SK-N-SH treated with all-trans-retinoic acid at 6 μM for 48 hours (cell line): ENCODE measurements at regions not wholly inside any gene's neighbourhood (a gene's known extent, or its start where the extent isn't known, plus 50 kb on each side); places are given as distances from the start of the nearest gene placed in this dataset.

ENCODE experiments used
- ATAC-seq: fragments of 200-7000 bp; cut with Tn5 transposase; 3 replicates; pipeline ENCODE4 v1.9.1; 2020; ENCODE audit warnings: mild to moderate bottlenecking, moderate library complexity
- ARNTL ChIP-seq: fragments of 450-650 bp; formaldehyde crosslinking; IDR thresholded peaks from 2 replicates; pipeline ENCODE4 v1.5.0; 2020; ENCODE audit warnings: low read depth, mild to moderate bottlenecking, moderate library complexity, borderline replicate concordance
- BACH2 ChIP-seq: fragments of 250-450 bp; sonication (Bioruptor Pico); IDR thresholded peaks from 2 replicates; pipeline ENCODE4 v1.9.0; 2021; ENCODE audit warnings: mild to moderate bottlenecking, borderline replicate concordance
- CREB5 ChIP-seq: fragments of 250-450 bp; sonication (Bioruptor Pico); IDR thresholded peaks from 2 replicates; pipeline ENCODE4 v1.5.1; 2020; ENCODE audit warnings: low read depth, mild to moderate bottlenecking, moderate library complexity
- CSRNP3 ChIP-seq: fragments of 250-450 bp; sonication (Bioruptor Pico); IDR thresholded peaks from 2 replicates; pipeline ENCODE4 v1.5.1; 2021; ENCODE audit warnings: mild to moderate bottlenecking, moderate library complexity
- GLIS3 ChIP-seq: fragments of 250-450 bp; sonication (Bioruptor Pico); IDR thresholded peaks from 2 replicates; pipeline ENCODE4 v1.5.0; 2020; ENCODE audit warnings: mild to moderate bottlenecking, moderate library complexity
- ISL1 ChIP-seq: fragments of 250-450 bp; sonication (Bioruptor Pico); IDR thresholded peaks from 2 replicates; pipeline ENCODE4 v2.1.2; 2022; ENCODE audit warnings: mild to moderate bottlenecking, moderate library complexity
- PATZ1 ChIP-seq: fragments of 250-450 bp; sonication (Bioruptor Pico); IDR thresholded peaks from 2 replicates; pipeline ENCODE4 v1.8.0; 2020; ENCODE audit warnings: mild to moderate bottlenecking, moderate library complexity, borderline replicate concordance
- POU6F1 ChIP-seq: fragments of 250-450 bp; sonication (Bioruptor Pico); IDR thresholded peaks from 2 replicates; pipeline ENCODE4 v1.8.0; 2021; ENCODE audit warnings: low read depth, mild to moderate bottlenecking, moderate library complexity, borderline replicate concordance
- PPARA ChIP-seq: fragments of 250-450 bp; sonication (Bioruptor Pico); IDR thresholded peaks from 2 replicates; pipeline ENCODE4 v1.5.0; 2020; ENCODE audit warnings: mild to moderate bottlenecking, borderline replicate concordance
- RARB ChIP-seq: fragments of 250-450 bp; sonication (Bioruptor Pico); IDR thresholded peaks from 2 replicates; pipeline ENCODE4 v1.8.0; 2021; ENCODE audit warnings: mild to moderate bottlenecking, moderate library complexity
- TCF4 ChIP-seq: fragments of 250-450 bp; sonication (Bioruptor Pico); IDR thresholded peaks from 2 replicates; pipeline ENCODE4 v1.8.0; 2021; ENCODE audit warnings: mild to moderate bottlenecking, moderate library complexity, borderline replicate concordance
- TOX ChIP-seq: fragments of 250-450 bp; sonication (Bioruptor Pico); IDR thresholded peaks from 2 replicates; pipeline ENCODE4 v1.8.0; 2021; ENCODE audit warnings: mild to moderate bottlenecking, moderate library complexity, borderline replicate concordance
- TSHZ2 ChIP-seq: fragments of 250-450 bp; sonication (Bioruptor Pico); IDR thresholded peaks from 2 replicates; pipeline ENCODE4 v1.5.0; 2020; ENCODE audit warnings: mild to moderate bottlenecking, moderate library complexity
- ZC3H10 ChIP-seq: fragments of 250-450 bp; sonication (Bioruptor Pico); IDR thresholded peaks from 2 replicates; pipeline ENCODE4 v1.5.1; 2021; ENCODE audit warnings: mild to moderate bottlenecking, moderate library complexity
- ZFP3 ChIP-seq: fragments of 250-450 bp; sonication (Bioruptor Pico); IDR thresholded peaks from 2 replicates; pipeline ENCODE4 v1.5.0; 2020; ENCODE audit warnings: mild to moderate bottlenecking, moderate library complexity
- ZFP30 ChIP-seq: fragments of 450-650 bp; formaldehyde crosslinking; IDR thresholded peaks from 2 replicates; pipeline ENCODE4 v1.5.0; 2022; ENCODE audit warnings: mild to moderate bottlenecking, moderate library complexity
- ZNF565 ChIP-seq: fragments of 450-650 bp; formaldehyde crosslinking; conservative IDR thresholded peaks from 2 replicates; pipeline ENCODE4 v1.5.0; 2020; ENCODE audit warnings: low read depth, mild to moderate bottlenecking, moderate library complexity
- ZNF70 ChIP-seq: fragments of 450-650 bp; formaldehyde crosslinking; IDR thresholded peaks from 2 replicates; pipeline ENCODE4 v1.5.0; 2020; ENCODE audit warnings: mild to moderate bottlenecking, moderate library complexity

GRCh38 chr1:105101261-105101660, 1351.6 kb downstream of the AMY1C start (continued):
- TF ChIP-seq ARNTL (no peak), TOX (CRISPR knock-in tag) (no peak), PPARA (CRISPR knock-in tag) (no peak), ISL1 (CRISPR knock-in tag) (no peak), BACH2 (CRISPR knock-in tag) (no peak), RARB (no peak), ZFP30 (CRISPR knock-in tag) (no peak), CSRNP3 (CRISPR knock-in tag) (no peak)

- no peak for ATAC-seq
- TF ChIP-seq POU6F1 (CRISPR knock-in tag) (no peak), PATZ1 (CRISPR knock-in tag) (no peak), TSHZ2 (CRISPR knock-in tag) (no peak), ZFP30 (CRISPR knock-in tag) (no peak), GLIS3 (CRISPR knock-in tag) (no peak), BACH2 (CRISPR knock-in tag) (no peak), ISL1 (CRISPR knock-in tag) (no peak), TCF4 (CRISPR knock-in tag) (no peak), CSRNP3 (CRISPR knock-in tag) (no peak), TOX (CRISPR knock-in tag) (no peak), ZNF70 (CRISPR knock-in tag) (no peak), CREB5 (CRISPR knock-in tag) (no peak), ARNTL (no peak), ZNF565 (no peak), ZC3H10 (CRISPR knock-in tag) (no peak), ZFP3 (CRISPR knock-in tag) (no peak)
Measured at GRCh38 chr1:105102371-105102770, 1352.7 kb downstream of the AMY1C start.

- no peak for ATAC-seq
- TF ChIP-seq ZNF565: no peak
- TF ChIP-seq PATZ1 (CRISPR knock-in tag): no peak
- TF ChIP-seq ZC3H10 (CRISPR knock-in tag): no peak
- no peak for TF ChIP-seq POU6F1 (CRISPR knock-in tag)
- no peak for TF ChIP-seq GLIS3 (CRISPR knock-in tag)
- no peak for TF ChIP-seq RARB
Measured at GRCh38 chr1:105122041-105122440, 1372.3 kb downstream of the AMY1C start.
